Coronary artery (tissue), 2 donors: ENCODE measurements at regions not wholly inside any gene's neighbourhood (a gene's known extent, or its start where the extent isn't known, plus 50 kb on each side); places are given as distances from the start of the nearest gene placed in this dataset.

Experiments
- DNase-seq: peaks from one replicate; pipeline ENCODE4 v3.0.0-alpha.2; 2017; ENCODE audit warnings: low spot score
- H3K27ac ChIP-seq, 2 donors: fragments of 200-600 bp; sonication (generic); one replicate each; pipeline ENCODE4 v1.5.1; 2016 to 2019
- H3K4me3 ChIP-seq: fragments of 200-600 bp; sonication (generic); 2 replicates; pipeline ENCODE4 v1.5.1; 2016; ENCODE audit warnings: mild to moderate bottlenecking, moderate library complexity
- CTCF ChIP-seq: fragments of 200-600 bp; sonication (generic); IDR thresholded peaks from one replicate; pipeline ENCODE4 v1.5.1; 2019; ENCODE audit warnings: antibody characterized with exemption

- H3K4me3 ChIP-seq: no peak overlapping the region
- TF ChIP-seq CTCF: no peak
- H3K27ac ChIP-seq: no peak overlapping the region
- DNase-seq: no peak
Observed at GRCh38 chr16:8088820-8089338, 501.4 kb downstream of the TMEM114 start.

GRCh38 chr16:8087597-8088289 is 502.6 kb downstream of the TMEM114 start:
- no peak overlapping the region for H3K4me3 ChIP-seq
- no peak for TF ChIP-seq CTCF
- DNase-seq: no peak
- no peak overlapping the region for H3K27ac ChIP-seq

DNA sequence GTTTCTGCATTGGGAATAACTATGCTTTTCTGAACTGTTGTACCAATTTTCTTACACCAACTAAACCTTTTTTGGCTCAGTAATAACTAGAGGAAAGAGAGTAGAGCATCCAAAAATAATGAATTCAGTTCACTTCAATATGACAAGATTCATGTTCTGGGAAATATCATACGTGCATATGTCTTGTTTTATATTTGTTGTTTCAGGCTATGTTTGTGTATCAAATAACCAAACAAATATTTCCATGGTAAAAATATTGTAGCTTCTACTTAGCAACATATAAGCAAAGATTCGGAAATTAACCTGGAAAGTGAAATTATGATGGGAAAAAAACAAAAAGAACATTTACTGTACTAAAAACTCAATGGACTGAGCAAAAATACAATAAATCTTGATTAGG is 503.2 kb downstream of the TMEM114 start:
- DNase-seq: no peak
- TF ChIP-seq CTCF: no peak
- Histone ChIP-seq H3K4me3 (no peak overlapping the region), H3K27ac (no peak overlapping the region)

DNA sequence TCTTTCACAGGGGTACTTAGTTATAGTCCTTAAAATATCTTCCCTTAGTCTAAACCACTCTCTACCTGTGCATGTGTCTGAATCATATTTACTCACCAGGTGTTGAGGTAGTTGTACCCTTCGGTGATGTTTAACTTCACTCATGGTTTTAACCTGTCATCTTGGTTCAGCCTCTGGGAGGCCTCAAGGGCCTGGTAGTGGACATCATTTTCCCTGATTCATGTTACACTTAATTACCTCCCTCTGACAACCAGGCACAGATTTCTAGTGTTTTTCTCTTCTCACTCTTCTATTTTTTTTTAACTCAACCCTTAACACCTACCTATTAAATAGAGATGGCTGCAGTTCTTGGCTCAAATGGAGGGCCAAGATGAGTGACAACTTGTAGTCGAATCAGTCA is 505.4 kb downstream of the TMEM114 start:
- H3K27ac ChIP-seq: no peak overlapping the region
- no peak for DNase-seq
- TF ChIP-seq CTCF: no peak
- H3K4me3 ChIP-seq: no peak overlapping the region

DNA sequence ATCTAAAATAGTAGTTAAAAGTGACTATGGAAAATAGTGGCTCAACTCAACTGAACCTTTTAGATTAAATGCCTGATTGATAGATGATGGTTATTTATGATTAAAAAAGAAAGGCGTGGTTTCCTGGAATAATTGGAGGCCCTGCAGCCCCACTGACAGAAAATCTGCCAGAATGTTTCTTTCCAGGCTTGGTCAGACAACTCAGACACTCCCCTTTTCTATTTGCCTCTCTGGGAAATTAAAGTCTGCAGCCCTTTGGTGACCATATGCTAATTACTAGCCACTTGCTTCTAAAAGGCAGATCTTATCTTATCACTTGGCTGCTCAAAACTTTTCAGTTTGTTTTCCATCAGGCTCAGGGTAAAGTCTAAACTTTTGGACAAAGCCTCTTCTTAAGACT is 506.0 kb downstream of the TMEM114 start:
- no peak for TF ChIP-seq CTCF
- H3K27ac ChIP-seq: no peak overlapping the region

DNA sequence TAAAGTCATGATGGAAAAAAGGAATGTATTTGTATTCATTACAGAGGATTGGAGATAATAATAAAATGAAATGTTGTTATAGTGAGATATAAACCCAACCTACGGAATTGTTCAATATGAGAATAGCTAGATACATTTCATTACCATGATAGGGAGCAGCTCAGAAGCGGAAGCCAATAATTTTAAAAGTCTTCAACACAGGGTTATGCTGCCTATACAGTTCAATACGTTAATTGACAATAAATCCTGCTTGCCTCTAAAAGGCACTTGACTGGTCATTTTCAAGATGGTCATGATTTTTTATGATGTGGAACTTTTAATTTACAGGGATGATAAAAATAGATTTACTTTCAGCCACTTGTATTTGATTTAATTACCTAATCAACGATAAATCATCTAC is 506.8 kb downstream of the TMEM114 start:
- no peak for TF ChIP-seq CTCF
- DNase-seq: no peak
- no peak overlapping the region for H3K27ac ChIP-seq
- no peak overlapping the region for H3K4me3 ChIP-seq

More for the DNA sequence above, 506.0 kb downstream of the TMEM114 start:
- no peak overlapping the region for H3K4me3 ChIP-seq
- DNase-seq: no peak

- TF ChIP-seq CTCF: no peak
- Histone ChIP-seq H3K27ac (no peak overlapping the region), H3K4me3 (no peak overlapping the region)
- no peak for DNase-seq
Observed at GRCh38 chr16:8080817-8081216, 509.5 kb downstream of the TMEM114 start.
